IMR-90 (cell line): ENCODE measurements at regions not wholly inside any gene's neighbourhood (a gene's known extent, or its start where the extent isn't known, plus 50 kb on each side); places are given as distances from the start of the nearest gene placed in this dataset.

ENCODE experiments used
- ATAC-seq: fragments of 200-7000 bp; cut with Tn5 transposase; 2 replicates; pipeline ENCODE4 v1.9.1; 2020; ENCODE audit warnings: low read depth, mild to moderate bottlenecking, moderate library complexity
- BruUV-seq: library from RNA; stranded (reverse); fragments of 400-500 nt; replicated peaks from 2 replicates; lab custom pipeline; 2021; lab: Mats Ljungman, UMichigan
- CTCF ChIA-PET: fragments of 300-600 bp; formaldehyde crosslinking; extraction: SDS; loops from one replicate; lab custom pipeline; 2021; ENCODE audit warnings: antibody characterized with exemption; lab: Yijun Ruan, JAX
- POLR2A ChIA-PET: fragments of 300-600 bp; sonication (Branson Sonifier 250); formaldehyde crosslinking; loops from one replicate; lab custom pipeline; 2022; ENCODE audit warnings: antibody characterized with exemption; ENCODE audit not compliant: unreplicated experiment; lab: Charles Lee
- DNase-seq: peaks from one replicate; pipeline ENCODE4 v3.0.0; 2013
- H2AFZ ChIP-seq: replicated peaks from 2 replicates; pipeline ENCODE3; 2013; ENCODE audit warnings: low read length, mild to moderate bottlenecking; ENCODE audit not compliant: poor library complexity
- H2AK5ac ChIP-seq: 2 replicates; pipeline ENCODE4 v1.6.1; 2013; ENCODE audit warnings: low read depth, low read length, inconsistent platforms
- H2AK9ac ChIP-seq: replicated peaks from 2 replicates; pipeline ENCODE3; 2013; ENCODE audit warnings: mild to moderate bottlenecking, low read depth, low read length, moderate library complexity; ENCODE audit not compliant: poor library complexity
- H2BK120ac ChIP-seq: 2 replicates; pipeline ENCODE4 v1.6.1; 2013; ENCODE audit warnings: low read depth, low read length, inconsistent platforms
- H2BK15ac ChIP-seq: 3 replicates; pipeline ENCODE4 v1.6.1; 2013; ENCODE audit warnings: low read depth, low read length, inconsistent platforms
- H2BK20ac ChIP-seq: 2 replicates; pipeline ENCODE4 v1.6.1; 2013; ENCODE audit warnings: low read depth, mild to moderate bottlenecking, inconsistent platforms, low read length, moderate library complexity
- H2BK5ac ChIP-seq: 2 replicates; pipeline ENCODE4 v1.6.1; 2013; ENCODE audit warnings: mild to moderate bottlenecking, low read depth, low read length, inconsistent platforms; ENCODE audit not compliant: poor library complexity, severe bottlenecking
- H3K14ac ChIP-seq: replicated peaks from 2 replicates; pipeline ENCODE4 v1.6.1; 2013; ENCODE audit warnings: low read depth, low read length, inconsistent platforms
- H3K18ac ChIP-seq: 2 replicates; pipeline ENCODE4 v1.6.1; 2013; ENCODE audit warnings: low read depth, low read length, control low read depth
- H3K23ac ChIP-seq: 2 replicates; pipeline ENCODE4 v1.6.1; 2013; ENCODE audit warnings: low read depth, low read length, inconsistent platforms
- H3K27ac ChIP-seq: 2 replicates; pipeline ENCODE4 v1.5.1; 2013; ENCODE audit warnings: mild to moderate bottlenecking, control low read depth, low read length; ENCODE audit not compliant: insufficient read depth
- H3K27me3 ChIP-seq: 2 replicates; pipeline ENCODE4 v1.6.1; 2013; ENCODE audit warnings: low read length; ENCODE audit not compliant: control insufficient read depth, insufficient read depth
- H3K36me3 ChIP-seq: 2 replicates; pipeline ENCODE4 v1.6.1; 2013; ENCODE audit warnings: low read length, mixed read lengths; ENCODE audit not compliant: control insufficient read depth, insufficient read depth
- H3K4ac ChIP-seq: 2 replicates; pipeline ENCODE4 v1.6.1; 2013; ENCODE audit warnings: low read depth, low read length, inconsistent platforms
- H3K4me1 ChIP-seq: 2 replicates; pipeline ENCODE4 v1.6.1; 2013; ENCODE audit warnings: low read length, mixed read lengths; ENCODE audit not compliant: control insufficient read depth, insufficient read depth
- H3K4me2 ChIP-seq: 2 replicates; pipeline ENCODE4 v1.6.1; 2013; ENCODE audit warnings: low read depth, mild to moderate bottlenecking, control low read depth, low read length, moderate library complexity
- H3K4me3 ChIP-seq: 2 replicates; pipeline ENCODE4 v1.5.1; 2013; ENCODE audit warnings: low read depth, mild to moderate bottlenecking, control low read depth, low read length, moderate library complexity; ENCODE audit not compliant: insufficient read depth
- H3K56ac ChIP-seq: 2 replicates; pipeline ENCODE4 v1.6.1; 2013; ENCODE audit warnings: low read length, inconsistent platforms; ENCODE audit not compliant: insufficient read depth; ENCODE audit errors: extremely low read depth
- H3K79me1 ChIP-seq, 2 experiments: 2 replicates each; pipeline ENCODE4 v1.6.1; 2013; ENCODE audit warnings: low read length in 2 of 2, inconsistent platforms in 1 of 2, low read depth in 1 of 2
- H3K9ac ChIP-seq: 2 replicates; pipeline ENCODE4 v1.6.1; 2013; ENCODE audit warnings: low read depth, low read length, control low read depth
- H3K9me1 ChIP-seq: 2 replicates; pipeline ENCODE4 v1.6.1; 2013; ENCODE audit warnings: low read length, inconsistent platforms; ENCODE audit not compliant: insufficient read depth
- H3K9me3 ChIP-seq: 2 replicates; pipeline ENCODE4 v1.6.1; 2013; ENCODE audit warnings: low read length; ENCODE audit not compliant: control insufficient read depth, insufficient read depth
- H4K20me1 ChIP-seq: 2 replicates; pipeline ENCODE4 v1.6.1; 2013; ENCODE audit warnings: low read length, inconsistent platforms; ENCODE audit not compliant: insufficient read depth
- H4K5ac ChIP-seq: 2 replicates; pipeline ENCODE4 v1.6.1; 2013; ENCODE audit warnings: mild to moderate bottlenecking, low read depth, low read length, control low read depth
- H4K8ac ChIP-seq, 2 experiments: 2 replicates each; pipeline ENCODE4 v1.6.1; 2013; ENCODE audit warnings: low read depth in 2 of 2, low read length in 2 of 2, control low read depth in 1 of 2, inconsistent platforms in 1 of 2
- H4K91ac ChIP-seq: 2 replicates; pipeline ENCODE4 v1.6.1; 2013; ENCODE audit warnings: low read depth, low read length, inconsistent platforms; ENCODE audit not compliant: insufficient read depth
- BHLHE40 ChIP-seq: fragments of 150-350 bp; IDR thresholded peaks from 2 replicates; pipeline ENCODE4 v1.6.1; 2016; ENCODE audit warnings: mild to moderate bottlenecking, low read depth, low read length
- FOS ChIP-seq: fragments of 150-350 bp; IDR thresholded peaks from 2 replicates; pipeline ENCODE4 v1.6.1; 2016; ENCODE audit warnings: low read depth, low read length
- MXI1 ChIP-seq: IDR thresholded peaks from 2 replicates; pipeline ENCODE4 v1.6.1; 2012; ENCODE audit warnings: low read depth, mild to moderate bottlenecking, low read length, moderate library complexity, borderline replicate concordance
- NFE2L2 ChIP-seq: fragments of 150-350 bp; IDR thresholded peaks from 2 replicates; pipeline ENCODE4 v1.6.1; 2016; ENCODE audit warnings: low read depth, mild to moderate bottlenecking, low read length
- POLR2A ChIP-seq: IDR thresholded peaks from 2 replicates; pipeline ENCODE4 v1.6.1; 2012; ENCODE audit warnings: mild to moderate bottlenecking, low read depth, low read length
- RAD21 ChIP-seq: IDR thresholded peaks from 2 replicates; pipeline ENCODE4 v1.6.1; 2012; ENCODE audit warnings: low read length, improper control_type of control experiment
- RCOR1 ChIP-seq: IDR thresholded peaks from 2 replicates; pipeline ENCODE4 v1.6.1; 2012; ENCODE audit warnings: mild to moderate bottlenecking, low read length, improper control_type of control experiment; ENCODE audit not compliant: insufficient replicate concordance
- WGBS, 2 experiments: methylation state at CpG; one replicate each; pipeline versions ENCODE4 v1.1.5 to v1.1.7; 2013; ENCODE audit warnings: missing lambda C conversion rate in 2 of 2; ENCODE audit not compliant: insufficient read length in 1 of 2; ENCODE audit errors: extremely low coverage in 2 of 2; 5-methylcytosine and 5-hydroxymethylcytosine counted together
- dilution Hi-C: fragments of 300-500 bp; cut with HindIII; formaldehyde crosslinking; loops from one replicate; pipeline ENCODE4 v1.14.3; 2018; ENCODE audit warnings: low sequenced_read_pairs; ENCODE audit not compliant: unreplicated experiment
- in situ Hi-C: fragments of 300-500 bp; cut with MboI; formaldehyde crosslinking; loops from 3 replicates; pipeline ENCODE4 v1.14.3; 2019; ENCODE audit warnings: low sequenced_read_pairs, inconsistent platforms, mixed read lengths
- intact Hi-C: fragments of 100-400 bp; cut with micrococcal nuclease; formaldehyde crosslinking; loops from 2 replicates; pipeline ENCODE4 v1.10.0; 2022
- TF ChIP-seq, protein P1 (sequence below): fragments of 150-350 bp; IDR thresholded peaks from 2 replicates; pipeline ENCODE4 v1.6.1; 2017; ENCODE audit warnings: mild to moderate bottlenecking, antibody characterized with exemption, low read length, low read depth
- TF ChIP-seq, protein P2 (sequence below): conservative IDR thresholded peaks from 2 replicates; pipeline ENCODE4 v1.5.1; 2012; ENCODE audit warnings: mild to moderate bottlenecking, low read depth, low read length, improper control_type of control experiment
- TF ChIP-seq, protein P3 (sequence below): fragments of 150-350 bp; IDR thresholded peaks from 2 replicates; pipeline ENCODE4 v1.6.1; 2016; ENCODE audit warnings: low read depth, mild to moderate bottlenecking, low read length, moderate library complexity, borderline replicate concordance

DNA sequence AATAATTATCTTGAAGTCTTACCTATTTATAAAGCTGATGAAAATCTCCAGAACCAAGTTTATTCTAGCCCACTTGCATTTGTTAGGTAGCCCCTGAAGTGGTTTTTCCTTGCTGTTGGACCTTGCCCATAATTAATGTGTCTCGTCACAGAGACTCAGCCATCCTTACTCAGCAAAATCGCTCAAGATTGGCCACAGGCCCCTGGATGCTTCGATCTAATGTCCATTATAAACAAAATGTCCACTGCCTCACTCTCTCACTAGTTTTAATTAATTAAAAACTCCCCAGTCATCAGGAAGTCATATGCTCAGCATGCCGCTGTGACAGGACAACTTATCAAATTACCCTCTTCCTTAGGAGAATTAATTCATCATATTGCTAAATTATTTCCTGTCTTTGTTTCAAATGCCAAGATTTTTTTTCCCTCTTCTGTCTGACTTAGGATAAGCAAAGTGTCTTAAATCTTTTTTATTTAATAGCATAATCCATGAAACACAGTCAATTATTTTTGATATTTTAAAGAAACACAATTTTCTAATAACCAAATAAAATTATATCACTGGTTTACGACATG, 126.8 kb upstream of the PCLO start:
- TF ChIP-seq BHLHE40, result no peak
- TF ChIP-seq NFE2L2, result no peak
- TF ChIP-seq, protein P1, sequence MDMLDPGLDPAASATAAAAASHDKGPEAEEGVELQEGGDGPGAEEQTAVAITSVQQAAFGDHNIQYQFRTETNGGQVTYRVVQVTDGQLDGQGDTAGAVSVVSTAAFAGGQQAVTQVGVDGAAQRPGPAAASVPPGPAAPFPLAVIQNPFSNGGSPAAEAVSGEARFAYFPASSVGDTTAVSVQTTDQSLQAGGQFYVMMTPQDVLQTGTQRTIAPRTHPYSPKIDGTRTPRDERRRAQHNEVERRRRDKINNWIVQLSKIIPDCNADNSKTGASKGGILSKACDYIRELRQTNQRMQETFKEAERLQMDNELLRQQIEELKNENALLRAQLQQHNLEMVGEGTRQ, result no peak
- no peak for TF ChIP-seq FOS
- no peak for TF ChIP-seq MXI1
- no peak for TF ChIP-seq RCOR1
- TF ChIP-seq, protein P2, sequence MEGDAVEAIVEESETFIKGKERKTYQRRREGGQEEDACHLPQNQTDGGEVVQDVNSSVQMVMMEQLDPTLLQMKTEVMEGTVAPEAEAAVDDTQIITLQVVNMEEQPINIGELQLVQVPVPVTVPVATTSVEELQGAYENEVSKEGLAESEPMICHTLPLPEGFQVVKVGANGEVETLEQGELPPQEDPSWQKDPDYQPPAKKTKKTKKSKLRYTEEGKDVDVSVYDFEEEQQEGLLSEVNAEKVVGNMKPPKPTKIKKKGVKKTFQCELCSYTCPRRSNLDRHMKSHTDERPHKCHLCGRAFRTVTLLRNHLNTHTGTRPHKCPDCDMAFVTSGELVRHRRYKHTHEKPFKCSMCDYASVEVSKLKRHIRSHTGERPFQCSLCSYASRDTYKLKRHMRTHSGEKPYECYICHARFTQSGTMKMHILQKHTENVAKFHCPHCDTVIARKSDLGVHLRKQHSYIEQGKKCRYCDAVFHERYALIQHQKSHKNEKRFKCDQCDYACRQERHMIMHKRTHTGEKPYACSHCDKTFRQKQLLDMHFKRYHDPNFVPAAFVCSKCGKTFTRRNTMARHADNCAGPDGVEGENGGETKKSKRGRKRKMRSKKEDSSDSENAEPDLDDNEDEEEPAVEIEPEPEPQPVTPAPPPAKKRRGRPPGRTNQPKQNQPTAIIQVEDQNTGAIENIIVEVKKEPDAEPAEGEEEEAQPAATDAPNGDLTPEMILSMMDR, result no peak
- no peak for TF ChIP-seq RAD21
- TF ChIP-seq POLR2A, result no peak
- TF ChIP-seq, protein P3, sequence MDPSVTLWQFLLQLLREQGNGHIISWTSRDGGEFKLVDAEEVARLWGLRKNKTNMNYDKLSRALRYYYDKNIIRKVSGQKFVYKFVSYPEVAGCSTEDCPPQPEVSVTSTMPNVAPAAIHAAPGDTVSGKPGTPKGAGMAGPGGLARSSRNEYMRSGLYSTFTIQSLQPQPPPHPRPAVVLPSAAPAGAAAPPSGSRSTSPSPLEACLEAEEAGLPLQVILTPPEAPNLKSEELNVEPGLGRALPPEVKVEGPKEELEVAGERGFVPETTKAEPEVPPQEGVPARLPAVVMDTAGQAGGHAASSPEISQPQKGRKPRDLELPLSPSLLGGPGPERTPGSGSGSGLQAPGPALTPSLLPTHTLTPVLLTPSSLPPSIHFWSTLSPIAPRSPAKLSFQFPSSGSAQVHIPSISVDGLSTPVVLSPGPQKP, result no peak
- no peak overlapping the region for H2BK20ac ChIP-seq
- no peak overlapping the region for H3K23ac ChIP-seq
- no peak overlapping the region for H2AK5ac ChIP-seq
- WGBS, 2 experiments, result no CpG with 5 or more reads among the region's 5 CpGs
- H4K5ac ChIP-seq, result no peak overlapping the region
- no peaks in the 10 kb centered on the region for H3K9me3 ChIP-seq
- H2BK120ac ChIP-seq, result no peak overlapping the region
- no peak overlapping the region for H3K9ac ChIP-seq
- no TSS peak for BruUV-seq
- DNase-seq, result no peak
- H3K36me3 ChIP-seq, result no peaks in the 10 kb centered on the region
- no peak overlapping the region for H3K4me3 ChIP-seq
- no peak overlapping the region for H3K4ac ChIP-seq
- no peak overlapping the region for H3K27ac ChIP-seq
- no peaks in the 10 kb centered on the region for H4K20me1 ChIP-seq
- no peaks in the 10 kb centered on the region for H3K4me1 ChIP-seq
- ATAC-seq, result no peak
- no peaks in the 10 kb centered on the region for H3K27me3 ChIP-seq
- no peak overlapping the region for H2AFZ ChIP-seq
- ChIA-PET CTCF (no interaction called here), POLR2A (no interaction called here)
- no peak overlapping the region for H2AK9ac ChIP-seq
- no peaks in the 10 kb centered on the region for H3K9me1 ChIP-seq
- H4K91ac ChIP-seq, result no peak overlapping the region
- no peak overlapping the region for H3K4me2 ChIP-seq
- H3K79me1 ChIP-seq, result no peaks in the 10 kb centered on the region
- no peak overlapping the region for H3K18ac ChIP-seq
- H2BK5ac ChIP-seq, result no peak overlapping the region
- no peak overlapping the region for H3K56ac ChIP-seq
- no peak overlapping the region for H3K14ac ChIP-seq
- intact Hi-C loops (no loop called here), dilution Hi-C loops (no loop called here), in situ Hi-C loops (no loop called here)
- no peak overlapping the region for H4K8ac ChIP-seq
- H2BK15ac ChIP-seq, result no peak overlapping the region
